ENCODE measurements at regions not wholly inside any gene's neighbourhood (a gene's known extent, or its start where the extent isn't known, plus 50 kb on each side); places are given as distances from the start of the nearest gene placed in this dataset.

GRCh38 chr20:30486103-30486478, 771.4 kb upstream of the DEFB115 start:
- TF ChIP-seq CTCF (IDR thresholded peaks at IDR 0.05) = no peak
- TF ChIP-seq POLR2A (IDR thresholded peaks at IDR 0.05) = no peak
